AG09319 (cell line): ENCODE measurements at regions not wholly inside any gene's neighbourhood (a gene's known extent, or its start where the extent isn't known, plus 50 kb on each side); places are given as distances from the start of the nearest gene placed in this dataset.

Experiments
- DNase-seq: peaks from one replicate; pipeline ENCODE4 v3.0.0-alpha.2; 2010; ENCODE audit warnings: low read depth; ENCODE audit errors: extremely low read depth
- TF ChIP-seq, protein P1 (sequence below): IDR thresholded peaks from 2 replicates; pipeline ENCODE4 v1.5.1; 2011; ENCODE audit warnings: low read depth, mild to moderate bottlenecking, inconsistent platforms, low read length, moderate library complexity

- TF ChIP-seq, protein P1, sequence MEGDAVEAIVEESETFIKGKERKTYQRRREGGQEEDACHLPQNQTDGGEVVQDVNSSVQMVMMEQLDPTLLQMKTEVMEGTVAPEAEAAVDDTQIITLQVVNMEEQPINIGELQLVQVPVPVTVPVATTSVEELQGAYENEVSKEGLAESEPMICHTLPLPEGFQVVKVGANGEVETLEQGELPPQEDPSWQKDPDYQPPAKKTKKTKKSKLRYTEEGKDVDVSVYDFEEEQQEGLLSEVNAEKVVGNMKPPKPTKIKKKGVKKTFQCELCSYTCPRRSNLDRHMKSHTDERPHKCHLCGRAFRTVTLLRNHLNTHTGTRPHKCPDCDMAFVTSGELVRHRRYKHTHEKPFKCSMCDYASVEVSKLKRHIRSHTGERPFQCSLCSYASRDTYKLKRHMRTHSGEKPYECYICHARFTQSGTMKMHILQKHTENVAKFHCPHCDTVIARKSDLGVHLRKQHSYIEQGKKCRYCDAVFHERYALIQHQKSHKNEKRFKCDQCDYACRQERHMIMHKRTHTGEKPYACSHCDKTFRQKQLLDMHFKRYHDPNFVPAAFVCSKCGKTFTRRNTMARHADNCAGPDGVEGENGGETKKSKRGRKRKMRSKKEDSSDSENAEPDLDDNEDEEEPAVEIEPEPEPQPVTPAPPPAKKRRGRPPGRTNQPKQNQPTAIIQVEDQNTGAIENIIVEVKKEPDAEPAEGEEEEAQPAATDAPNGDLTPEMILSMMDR = no peak
- DNase-seq = peak; percentile 11
These were observed 112.4 kb upstream of the SPRY1 start for GRCh38 chr4:123284168-123284567.

- TF ChIP-seq, protein P1 = no peak
These were observed 109.6 kb upstream of the SPRY1 start for GRCh38 chr4:123286903-123287466.

DNA sequence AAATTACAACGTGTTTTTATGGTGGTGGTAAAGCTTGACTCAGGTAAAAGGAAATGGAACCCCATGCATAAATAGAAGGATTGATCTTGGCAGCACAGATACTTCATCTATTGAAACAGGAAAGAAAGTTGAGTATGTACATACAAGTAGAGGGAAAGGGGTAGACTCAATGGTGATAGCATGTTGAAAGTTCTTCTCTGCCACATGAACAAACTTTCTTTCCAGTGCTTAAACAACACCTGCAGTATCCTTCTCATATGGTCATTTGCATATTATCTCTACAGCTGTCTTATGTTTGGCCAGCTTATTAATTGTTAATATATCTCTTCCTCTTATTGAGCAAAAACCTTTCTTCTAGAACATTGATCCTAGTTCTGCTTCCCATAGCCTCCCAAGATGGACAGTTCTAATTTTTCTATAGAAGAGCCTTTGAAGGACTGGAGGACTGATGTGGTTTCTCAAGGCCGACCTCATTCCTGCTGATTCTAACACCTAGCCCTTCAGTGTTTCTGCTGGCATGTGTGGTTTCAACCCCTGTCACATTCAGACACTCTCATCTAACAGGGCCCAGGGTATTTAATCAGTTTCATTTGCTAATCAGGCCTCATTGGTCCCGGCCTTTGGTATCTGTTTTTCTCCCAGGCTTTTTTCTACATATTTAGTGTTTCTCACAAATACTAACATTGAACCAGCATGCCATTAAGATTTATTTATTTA is 108.1 kb upstream of the SPRY1 start:
- DNase-seq = no peak

More at GRCh38 chr4:123286903-123287466, 109.6 kb upstream of the SPRY1 start:
- no peak for DNase-seq

GRCh38 chr4:123291329-123291728 is 105.3 kb upstream of the SPRY1 start:
- no peak for DNase-seq
- TF ChIP-seq, protein P1 = no peak

More for the DNA sequence above, 108.1 kb upstream of the SPRY1 start:
- TF ChIP-seq, protein P1 = no peak

- DNase-seq = no peak
- TF ChIP-seq, protein P1 = no peak
These were observed 98.8 kb upstream of the SPRY1 start for GRCh38 chr4:123297836-123298235.

DNA sequence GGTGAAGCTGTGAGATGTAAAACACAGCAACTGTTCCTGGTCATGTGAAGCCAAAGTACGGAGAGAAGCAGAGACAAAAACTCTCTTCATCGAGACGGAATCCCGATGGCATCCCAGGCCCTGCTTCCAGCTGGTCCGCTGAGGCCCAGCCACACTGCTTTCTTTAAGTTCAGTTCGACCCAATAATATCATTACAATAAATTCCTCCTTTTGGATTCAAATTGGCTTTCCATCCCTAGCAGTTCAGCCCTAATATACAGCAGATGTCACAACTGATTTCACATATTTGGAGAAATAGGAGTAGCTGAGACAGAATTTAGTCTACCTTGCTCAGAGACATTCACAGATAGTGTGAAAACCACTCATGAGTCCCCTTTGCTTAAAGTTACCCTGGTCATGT is 98.3 kb upstream of the SPRY1 start:
- no peak for DNase-seq
- TF ChIP-seq, protein P1 = no peak

GRCh38 chr4:123298801-123299200 is 97.8 kb upstream of the SPRY1 start:
- TF ChIP-seq, protein P1 = no peak

More at GRCh38 chr4:123298801-123299200, 97.8 kb upstream of the SPRY1 start:
- no peak for DNase-seq
